ENCODE measurements at regions not wholly inside any gene's neighbourhood (a gene's known extent, or its start where the extent isn't known, plus 50 kb on each side); places are given as distances from the start of the nearest gene placed in this dataset.

DNA sequence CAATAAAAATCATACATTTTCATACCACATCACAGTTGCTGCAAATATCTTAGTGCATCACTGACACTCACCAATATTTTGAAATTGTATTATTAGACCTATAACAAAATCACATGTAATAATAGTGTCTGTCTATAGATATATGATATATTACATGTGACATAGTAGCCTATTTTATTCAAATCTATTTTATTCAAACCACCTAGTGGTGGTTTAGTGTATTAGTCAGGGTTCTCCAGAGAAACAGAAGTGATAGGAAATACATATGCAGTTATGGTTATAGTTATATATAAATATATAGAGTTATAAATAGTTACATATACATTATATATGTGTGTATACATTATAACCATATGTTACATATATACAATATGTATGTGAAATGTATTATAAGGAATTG, 366.5 kb upstream of the ARID1B start:
- H3K9me3 Mint-ChIP-seq = peaks cover 4% of the 10 kb centered on the region; the same call in 1 of the 2 replicates
- H3K4me3 Mint-ChIP-seq = no peak overlapping the region
- H3K27ac Mint-ChIP-seq = no peak overlapping the region
- H3K4me1 Mint-ChIP-seq (ENCODE audit: low read depth) = peaks cover 12% of the 10 kb centered on the region; the same call in 1 of the 2 replicates
- DNase-seq = no peak
- no peaks in the 10 kb centered on the region for H3K27me3 Mint-ChIP-seq (ENCODE audit: insufficient read depth)
- H3K36me3 Mint-ChIP-seq (ENCODE audit: low read depth) = no peaks in the 10 kb centered on the region
- TF ChIP-seq, protein P1, sequence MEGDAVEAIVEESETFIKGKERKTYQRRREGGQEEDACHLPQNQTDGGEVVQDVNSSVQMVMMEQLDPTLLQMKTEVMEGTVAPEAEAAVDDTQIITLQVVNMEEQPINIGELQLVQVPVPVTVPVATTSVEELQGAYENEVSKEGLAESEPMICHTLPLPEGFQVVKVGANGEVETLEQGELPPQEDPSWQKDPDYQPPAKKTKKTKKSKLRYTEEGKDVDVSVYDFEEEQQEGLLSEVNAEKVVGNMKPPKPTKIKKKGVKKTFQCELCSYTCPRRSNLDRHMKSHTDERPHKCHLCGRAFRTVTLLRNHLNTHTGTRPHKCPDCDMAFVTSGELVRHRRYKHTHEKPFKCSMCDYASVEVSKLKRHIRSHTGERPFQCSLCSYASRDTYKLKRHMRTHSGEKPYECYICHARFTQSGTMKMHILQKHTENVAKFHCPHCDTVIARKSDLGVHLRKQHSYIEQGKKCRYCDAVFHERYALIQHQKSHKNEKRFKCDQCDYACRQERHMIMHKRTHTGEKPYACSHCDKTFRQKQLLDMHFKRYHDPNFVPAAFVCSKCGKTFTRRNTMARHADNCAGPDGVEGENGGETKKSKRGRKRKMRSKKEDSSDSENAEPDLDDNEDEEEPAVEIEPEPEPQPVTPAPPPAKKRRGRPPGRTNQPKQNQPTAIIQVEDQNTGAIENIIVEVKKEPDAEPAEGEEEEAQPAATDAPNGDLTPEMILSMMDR (IDR thresholded peaks at IDR 0.05) = peak; percentile 67

DNA sequence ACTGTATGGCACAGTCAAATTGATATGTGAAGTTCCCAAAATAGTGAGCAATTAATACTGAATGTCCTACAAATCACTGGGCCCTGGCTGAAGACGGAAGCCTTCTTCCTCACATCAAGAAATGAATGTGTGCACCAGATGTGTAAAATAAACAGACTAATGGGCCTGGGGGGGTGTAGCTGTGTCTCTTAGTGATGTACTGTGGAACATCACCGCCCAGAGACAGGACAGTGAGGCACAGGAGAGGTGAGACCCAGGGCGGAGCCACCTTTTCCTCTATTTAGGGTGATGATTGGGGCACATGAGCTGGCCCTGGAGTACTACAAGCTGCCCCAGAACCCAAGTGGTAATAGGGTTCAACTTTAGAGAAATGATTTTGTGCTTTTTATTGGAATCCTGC, 368.5 kb upstream of the ARID1B start:
- Mint-ChIP-seq H3K27ac (no peak overlapping the region), H3K27me3 (ENCODE audit: insufficient read depth) (no peaks in the 10 kb centered on the region), H3K36me3 (ENCODE audit: low read depth) (no peaks in the 10 kb centered on the region), H3K9me3 (peaks cover 4% of the 10 kb centered on the region; the same call in 1 of the 2 replicates), H3K4me1 (ENCODE audit: low read depth) (peaks cover 9% of the 10 kb centered on the region; the same call in 1 of the 2 replicates), H3K4me3 (no peak overlapping the region)
- no peak for DNase-seq
- TF ChIP-seq, protein P1 (IDR thresholded peaks at IDR 0.05) = no peak

DNA sequence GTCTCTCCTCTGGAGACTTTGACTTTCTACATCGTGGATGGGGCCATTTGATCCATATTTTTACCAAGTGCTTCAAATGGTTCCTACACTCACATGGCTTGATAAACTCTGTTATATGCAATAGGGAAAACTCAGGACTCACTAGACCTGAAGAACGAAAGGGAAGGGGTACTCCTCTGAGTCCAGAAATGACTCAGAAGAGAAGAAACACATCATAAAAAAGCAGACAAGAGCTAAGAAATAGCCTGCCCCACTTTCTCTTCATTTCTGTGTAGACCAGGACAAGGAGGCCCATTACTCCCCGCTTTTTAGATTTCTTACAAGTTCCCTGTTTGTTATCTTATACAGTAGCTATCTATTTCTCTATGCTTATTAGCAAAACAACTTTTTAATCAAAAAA, 369.8 kb upstream of the ARID1B start:
- Mint-ChIP-seq H3K27me3 (ENCODE audit: insufficient read depth) (no peaks in the 10 kb centered on the region; the same call in 1 of the 2 replicates), H3K4me1 (ENCODE audit: low read depth) (no peaks in the 10 kb centered on the region), H3K36me3 (ENCODE audit: low read depth) (no peaks in the 10 kb centered on the region), H3K4me3 (no peak overlapping the region), H3K27ac (no peak overlapping the region), H3K9me3 (peaks cover 9% of the 10 kb centered on the region; the same call in 1 of the 2 replicates)
- TF ChIP-seq, protein P1 (IDR thresholded peaks at IDR 0.05) = no peak
- DNase-seq = no peak

DNA sequence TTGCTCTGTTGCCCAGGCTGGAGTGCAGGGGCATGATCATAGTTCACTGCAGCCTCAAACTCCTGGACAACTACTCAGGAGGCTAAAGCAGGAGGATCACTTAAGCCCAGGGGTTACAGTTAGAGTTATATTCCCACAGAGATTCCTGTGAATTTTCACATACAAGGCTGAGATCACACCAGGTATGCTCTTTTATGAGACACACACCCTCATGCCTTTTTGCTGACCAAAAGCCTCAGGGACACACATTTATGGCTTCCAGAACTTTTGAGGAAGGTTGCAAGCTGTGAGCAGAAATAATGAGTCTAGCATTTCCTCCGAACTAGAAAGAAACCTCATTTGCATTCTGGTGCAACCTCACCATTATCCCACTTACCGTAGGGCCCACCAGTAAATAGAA, 370.5 kb upstream of the ARID1B start:
- H3K9me3 Mint-ChIP-seq = peaks cover 5% of the 10 kb centered on the region; the same call in 1 of the 2 replicates
- no peak overlapping the region for H3K27ac Mint-ChIP-seq
- peaks cover 2% of the 10 kb centered on the region for H3K27me3 Mint-ChIP-seq (ENCODE audit: insufficient read depth)
- DNase-seq = no peak
- no peaks in the 10 kb centered on the region for H3K4me1 Mint-ChIP-seq (ENCODE audit: low read depth)
- no peaks in the 10 kb centered on the region for H3K36me3 Mint-ChIP-seq (ENCODE audit: low read depth)
- TF ChIP-seq, protein P1 (IDR thresholded peaks at IDR 0.05) = no peak
- H3K4me3 Mint-ChIP-seq = no peak overlapping the region

DNA sequence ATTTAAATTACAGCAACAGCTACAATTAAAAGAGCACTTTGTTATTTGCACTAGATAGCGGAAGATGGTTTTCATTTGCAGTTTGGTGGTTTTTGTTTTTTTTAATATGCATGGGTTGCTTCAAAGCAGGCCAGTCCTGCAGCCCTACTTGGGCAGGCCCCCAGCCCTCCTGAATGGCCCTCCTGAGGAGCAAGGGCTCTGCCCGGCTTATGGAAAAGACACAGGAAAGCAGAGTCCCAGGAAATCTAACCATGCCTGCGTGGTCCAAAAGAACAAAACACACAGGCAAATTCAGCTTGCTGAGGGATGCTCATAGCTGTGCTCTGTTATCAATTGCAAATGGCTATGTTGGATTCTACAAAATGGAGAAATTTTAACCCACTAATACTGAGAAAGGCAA, 371.1 kb upstream of the ARID1B start:
- peaks cover 2% of the 10 kb centered on the region for H3K27me3 Mint-ChIP-seq (ENCODE audit: insufficient read depth)
- peaks cover 5% of the 10 kb centered on the region; the same call in 1 of the 2 replicates for H3K9me3 Mint-ChIP-seq
- no peaks in the 10 kb centered on the region for H3K4me1 Mint-ChIP-seq (ENCODE audit: low read depth)
- H3K4me3 Mint-ChIP-seq = no peak overlapping the region
- H3K36me3 Mint-ChIP-seq (ENCODE audit: low read depth) = no peaks in the 10 kb centered on the region
- TF ChIP-seq, protein P1 (IDR thresholded peaks at IDR 0.05) = no peak
- DNase-seq = no peak
- H3K27ac Mint-ChIP-seq = no peak overlapping the region

DNA sequence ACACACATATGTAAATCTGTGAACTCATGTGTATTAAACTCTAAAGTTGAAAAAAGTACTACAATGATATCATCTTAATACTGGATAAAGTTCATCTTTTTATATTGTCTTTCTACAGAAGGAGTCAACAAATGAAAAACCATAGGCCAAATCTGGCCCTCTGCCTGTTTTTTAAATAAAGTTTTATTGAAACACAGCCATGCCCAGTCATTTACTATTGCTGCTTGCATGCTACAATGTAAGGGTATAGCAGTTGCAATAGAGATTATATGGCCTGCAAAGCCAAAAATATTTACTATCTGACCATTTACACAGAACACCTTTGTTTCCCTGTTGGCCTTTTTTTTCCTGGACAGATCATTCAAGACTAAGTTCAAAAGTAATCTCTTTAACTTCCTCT, 374.6 kb upstream of the ARID1B start:
- Mint-ChIP-seq H3K4me3 (no peak overlapping the region), H3K9me3 (peaks cover 10% of the 10 kb centered on the region; the same call in 1 of the 2 replicates)

More for the DNA sequence above, 374.6 kb upstream of the ARID1B start:
- Mint-ChIP-seq H3K4me1 (ENCODE audit: low read depth) (no peaks in the 10 kb centered on the region), H3K36me3 (ENCODE audit: low read depth) (no peaks in the 10 kb centered on the region), H3K27ac (no peak overlapping the region), H3K27me3 (ENCODE audit: insufficient read depth) (peaks cover 6% of the 10 kb centered on the region)
- no peak for DNase-seq
- TF ChIP-seq, protein P1 (IDR thresholded peaks at IDR 0.05) = no peak

Measured in HFFc6 (cell line).